OCI-LY3 (cell line): ENCODE measurements at regions not wholly inside any gene's neighbourhood (a gene's known extent, or its start where the extent isn't known, plus 50 kb on each side); places are given as distances from the start of the nearest gene placed in this dataset.

Experiments used
- H2AFZ ChIP-seq: fragments of 200-600, 300-600 bp; shearing (Covaris generic); 2 replicates; pipeline ENCODE4 v1.6.0; 2014; ENCODE audit warnings: antibody characterized with exemption, low read depth, low read length
- H3K27ac ChIP-seq: fragments of 200-600, 300-600 bp; sonication (generic); 2 replicates; pipeline ENCODE4 v1.5.1; 2014; ENCODE audit warnings: mild to moderate bottlenecking, low read length, moderate library complexity, mixed read lengths
- H3K27me3 ChIP-seq: fragments of 200-600, 300-600 bp; sonication (generic); 2 replicates; pipeline ENCODE4 v1.6.1; 2014; ENCODE audit warnings: low read depth, low read length, mixed read lengths
- H3K36me3 ChIP-seq: fragments of 200-600, 300-600 bp; sonication (generic); replicated peaks from 2 replicates; pipeline ENCODE3; 2014; ENCODE audit warnings: low read depth, low read length, mixed read lengths
- H3K4me1 ChIP-seq: fragments of 300-600, 200-600 bp; sonication (generic); 2 replicates; pipeline ENCODE4 v1.6.1; 2014; ENCODE audit warnings: low read length, mixed read lengths
- H3K4me2 ChIP-seq: fragments of 200-600, 300-600 bp; sonication (generic); 2 replicates; pipeline ENCODE4 v1.6.1; 2014; ENCODE audit warnings: low read length, mixed read lengths
- H3K4me3 ChIP-seq: fragments of 300-600, 200-600 bp; sonication (generic); 2 replicates; pipeline ENCODE4 v1.5.1; 2014; ENCODE audit warnings: antibody characterized with exemption, mild to moderate bottlenecking, low read length, moderate library complexity
- H3K79me2 ChIP-seq: fragments of 300-600, 200-600 bp; shearing (Covaris generic); 2 replicates; pipeline ENCODE4 v1.6.1; 2014; ENCODE audit warnings: mild to moderate bottlenecking, low read length, mixed read lengths
- H3K9ac ChIP-seq: fragments of 300-600, 200-600 bp; shearing (Covaris generic); 2 replicates; pipeline ENCODE4 v1.6.0; 2014; ENCODE audit warnings: mild to moderate bottlenecking, low read length, moderate library complexity
- H3K9me3 ChIP-seq: fragments of 200-600, 300-600 bp; shearing (Covaris generic); 2 replicates; pipeline ENCODE4 v1.6.1; 2014; ENCODE audit warnings: low read length, mixed read lengths; ENCODE audit not compliant: insufficient read depth
- H4K20me1 ChIP-seq: fragments of 200-600, 300-600 bp; sonication (generic); 2 replicates; pipeline ENCODE4 v1.6.1; 2016; ENCODE audit warnings: low read length, mixed read lengths; ENCODE audit not compliant: insufficient read depth
- EZH2phosphoT487 ChIP-seq: fragments of 200-600 bp; shearing (Covaris generic); IDR thresholded peaks from 2 replicates; pipeline ENCODE4 v1.6.1; 2018; ENCODE audit warnings: antibody characterized with exemption, mixed run types, low read depth
- TF ChIP-seq, protein P1 (sequence below): fragments of 200-600, 300-600 bp; sonication (generic); IDR thresholded peaks from 2 replicates; pipeline ENCODE4 v1.5.1; 2014; ENCODE audit warnings: antibody characterized with exemption, low read length, low read depth

DNA sequence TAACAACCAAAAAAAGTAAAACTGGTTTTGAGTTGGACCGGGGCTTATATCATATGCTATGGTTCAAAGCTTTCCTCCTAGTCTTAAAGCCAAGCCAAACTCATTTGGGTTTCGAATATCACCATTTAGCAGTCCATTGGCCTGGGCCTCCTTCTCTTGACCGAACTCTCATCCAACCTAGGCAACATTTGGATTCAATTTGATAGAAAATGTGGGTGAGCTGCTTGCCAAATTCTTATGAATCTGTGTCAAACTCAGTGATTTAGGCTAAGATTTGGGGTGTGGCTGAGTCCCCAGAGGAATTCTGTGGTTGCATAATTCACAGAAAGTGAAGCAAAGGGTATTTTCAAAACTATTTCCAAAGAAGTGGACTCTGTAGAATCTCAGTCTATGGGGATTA is 83.7 kb downstream of the BLID start:
- peaks cover 39% of the 10 kb centered on the region for H3K27me3 ChIP-seq

DNA sequence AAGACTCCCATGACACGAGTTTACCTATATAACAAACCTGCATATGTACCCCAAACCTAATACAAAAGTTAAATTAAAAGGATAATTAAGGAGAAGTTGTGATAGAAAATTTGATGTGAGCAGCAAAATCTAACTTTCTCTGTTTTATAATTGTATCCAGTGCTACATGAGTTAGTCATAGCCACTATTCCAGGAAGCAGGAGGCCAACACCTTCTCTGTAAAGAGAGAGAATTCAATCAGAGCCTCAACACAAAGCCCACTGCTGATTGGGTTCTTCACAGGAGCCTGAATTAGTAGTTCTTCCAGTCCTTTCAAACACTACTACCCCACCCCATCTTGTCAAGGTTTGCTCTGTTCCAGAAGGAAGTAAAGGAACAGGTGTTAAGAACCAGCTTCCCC is 84.2 kb downstream of the BLID start:
- H2AFZ ChIP-seq: no peak overlapping the region
- H3K4me1 ChIP-seq: no peaks in the 10 kb centered on the region
- H3K27ac ChIP-seq: no peak overlapping the region
- no peak for TF ChIP-seq EZH2phosphoT487
- TF ChIP-seq, protein P1, sequence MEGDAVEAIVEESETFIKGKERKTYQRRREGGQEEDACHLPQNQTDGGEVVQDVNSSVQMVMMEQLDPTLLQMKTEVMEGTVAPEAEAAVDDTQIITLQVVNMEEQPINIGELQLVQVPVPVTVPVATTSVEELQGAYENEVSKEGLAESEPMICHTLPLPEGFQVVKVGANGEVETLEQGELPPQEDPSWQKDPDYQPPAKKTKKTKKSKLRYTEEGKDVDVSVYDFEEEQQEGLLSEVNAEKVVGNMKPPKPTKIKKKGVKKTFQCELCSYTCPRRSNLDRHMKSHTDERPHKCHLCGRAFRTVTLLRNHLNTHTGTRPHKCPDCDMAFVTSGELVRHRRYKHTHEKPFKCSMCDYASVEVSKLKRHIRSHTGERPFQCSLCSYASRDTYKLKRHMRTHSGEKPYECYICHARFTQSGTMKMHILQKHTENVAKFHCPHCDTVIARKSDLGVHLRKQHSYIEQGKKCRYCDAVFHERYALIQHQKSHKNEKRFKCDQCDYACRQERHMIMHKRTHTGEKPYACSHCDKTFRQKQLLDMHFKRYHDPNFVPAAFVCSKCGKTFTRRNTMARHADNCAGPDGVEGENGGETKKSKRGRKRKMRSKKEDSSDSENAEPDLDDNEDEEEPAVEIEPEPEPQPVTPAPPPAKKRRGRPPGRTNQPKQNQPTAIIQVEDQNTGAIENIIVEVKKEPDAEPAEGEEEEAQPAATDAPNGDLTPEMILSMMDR: no peak
- H3K36me3 ChIP-seq: no peaks in the 10 kb centered on the region
- no peak overlapping the region for H3K9ac ChIP-seq
- H4K20me1 ChIP-seq: no peaks in the 10 kb centered on the region
- H3K4me3 ChIP-seq: no peak overlapping the region
- H3K27me3 ChIP-seq: peaks cover 39% of the 10 kb centered on the region
- no peaks in the 10 kb centered on the region for H3K79me2 ChIP-seq
- H3K4me2 ChIP-seq: no peak overlapping the region
- H3K9me3 ChIP-seq: no peaks in the 10 kb centered on the region

More for the DNA sequence above, 83.7 kb downstream of the BLID start:
- Histone ChIP-seq H3K4me2 (no peak overlapping the region), H3K9ac (no peak overlapping the region), H4K20me1 (no peaks in the 10 kb centered on the region), H3K27ac (no peak overlapping the region), H2AFZ (no peak overlapping the region), H3K9me3 (no peaks in the 10 kb centered on the region), H3K4me3 (no peak overlapping the region), H3K79me2 (no peaks in the 10 kb centered on the region), H3K36me3 (no peaks in the 10 kb centered on the region), H3K4me1 (no peaks in the 10 kb centered on the region)
- no peak for TF ChIP-seq EZH2phosphoT487
- TF ChIP-seq, protein P1: no peak

DNA sequence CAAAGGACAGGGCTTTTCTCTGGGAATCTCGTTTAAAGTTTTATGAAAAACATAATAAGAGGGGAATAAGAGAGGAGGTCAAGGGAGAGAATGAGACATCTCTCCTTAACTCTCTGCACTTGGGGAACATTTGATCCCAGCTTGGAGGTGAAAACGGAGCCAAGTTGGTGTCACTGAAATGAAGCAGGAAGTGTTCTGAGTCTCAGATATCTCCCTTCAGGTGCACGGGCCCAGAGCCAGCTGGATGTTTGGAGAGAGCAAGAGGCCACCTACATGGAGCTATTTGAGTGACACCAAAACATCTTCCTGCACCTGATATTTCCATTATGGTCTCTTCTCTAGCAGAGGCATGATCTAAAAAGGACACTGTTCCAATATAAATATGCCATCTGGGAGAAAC is 85.7 kb downstream of the BLID start:
- Histone ChIP-seq H3K79me2 (no peaks in the 10 kb centered on the region), H4K20me1 (no peaks in the 10 kb centered on the region), H3K4me2 (no peak overlapping the region), H3K36me3 (no peaks in the 10 kb centered on the region), H3K4me1 (no peaks in the 10 kb centered on the region), H2AFZ (no peak overlapping the region), H3K9ac (no peak overlapping the region), H3K27ac (no peak overlapping the region), H3K9me3 (no peaks in the 10 kb centered on the region), H3K27me3 (peaks cover 29% of the 10 kb centered on the region), H3K4me3 (no peak overlapping the region)
- no peak for TF ChIP-seq EZH2phosphoT487
- TF ChIP-seq, protein P1: no peak

DNA sequence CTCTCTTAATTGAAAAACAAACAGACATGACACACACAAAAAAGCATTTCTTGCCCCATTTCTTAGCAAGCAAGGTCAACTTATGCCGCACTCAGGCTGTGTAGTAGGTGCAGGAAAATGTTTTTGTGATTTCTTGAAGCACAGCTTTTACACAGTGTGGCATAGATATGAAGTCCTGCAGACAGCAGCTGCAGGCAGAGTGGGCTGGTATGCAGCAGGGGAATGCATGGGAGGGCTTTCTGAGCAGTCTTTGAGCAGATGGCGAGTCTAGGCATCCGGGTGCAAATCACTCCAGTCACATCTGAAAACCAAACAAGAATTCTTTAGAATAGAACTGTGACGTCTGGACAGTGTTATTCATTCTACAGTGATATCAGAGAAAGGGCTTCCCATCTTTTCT is 87.5 kb downstream of the BLID start:
- H2AFZ ChIP-seq: no peak overlapping the region
- H3K4me3 ChIP-seq: no peak overlapping the region
- TF ChIP-seq, protein P1: no peak
- no peak for TF ChIP-seq EZH2phosphoT487

More for the DNA sequence above, 87.5 kb downstream of the BLID start:
- Histone ChIP-seq H3K9me3 (no peaks in the 10 kb centered on the region), H3K36me3 (no peaks in the 10 kb centered on the region), H4K20me1 (no peaks in the 10 kb centered on the region), H3K4me1 (no peaks in the 10 kb centered on the region), H3K4me2 (no peak overlapping the region), H3K9ac (no peak overlapping the region), H3K27ac (no peak overlapping the region), H3K27me3 (peaks cover 29% of the 10 kb centered on the region), H3K79me2 (no peaks in the 10 kb centered on the region)
